ENCODE measurements at regions not wholly inside any gene's neighbourhood (a gene's known extent, or its start where the extent isn't known, plus 50 kb on each side); places are given as distances from the start of the nearest gene placed in this dataset.
"Not testable (repeated sequence)": the region's sequence is repeated elsewhere in the genome, so short reads cannot be mapped to it uniquely, and the experiment has no call there.

DNA sequence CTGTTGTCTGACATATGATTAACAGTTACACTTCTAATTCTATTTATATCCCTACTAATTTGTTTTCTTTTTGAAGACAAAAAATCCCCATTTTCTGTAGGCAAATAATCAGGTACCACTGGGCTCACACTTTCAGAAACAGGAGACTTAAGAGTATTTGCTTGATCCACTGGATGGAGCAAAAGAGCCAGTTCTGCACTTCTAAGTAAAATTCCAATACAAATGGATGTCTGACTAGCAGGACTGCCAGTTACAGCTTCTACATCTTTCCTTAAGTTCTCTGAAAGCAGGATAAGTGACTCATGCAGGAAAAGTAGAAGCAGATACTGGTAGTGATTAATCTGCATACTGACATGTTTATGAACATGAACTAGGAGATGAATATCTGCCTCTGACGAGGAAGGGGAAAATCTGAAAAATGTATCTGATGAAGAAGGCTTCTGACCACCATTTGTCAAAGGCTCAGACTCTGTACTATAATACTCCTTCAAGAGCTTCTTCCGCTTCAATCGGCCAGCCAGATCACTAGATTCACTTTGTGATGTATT, 73.8 kb upstream of the ANKS1B start:
- H3K27me3 Mint-ChIP-seq (ENCODE audit: insufficient read depth, unreplicated experiment), result no peaks in the 10 kb centered on the region
- peaks cover 24% of the 10 kb centered on the region for H3K36me3 Mint-ChIP-seq (ENCODE audit: insufficient read depth, unreplicated experiment)
- H3K27ac Mint-ChIP-seq (ENCODE audit: unreplicated experiment), result no peak overlapping the region
- peaks cover under 1% of the 10 kb centered on the region for H3K4me1 Mint-ChIP-seq (ENCODE audit: low read depth, unreplicated experiment)
- ChIA-PET POLR2A (no interaction called here), CTCF (no interaction called here)
- no peak overlapping the region for H3K4me3 Mint-ChIP-seq (ENCODE audit: unreplicated experiment)
- Histone ChIP-seq H3K27me3 (replicated peaks; ENCODE audit: control insufficient read depth, insufficient read depth, low read length) (no peaks in the 10 kb centered on the region), H3K4me3 (ENCODE audit: low read depth, low read length) (no peak overlapping the region), H3K4me1 (no peaks in the 10 kb centered on the region), H3K9me3 (no peaks in the 10 kb centered on the region), H3K36me3 (ENCODE audit: control insufficient read depth, insufficient read depth, low read length) (no peaks in the 10 kb centered on the region)
- H3K9me3 Mint-ChIP-seq (ENCODE audit: unreplicated experiment), result no peaks in the 10 kb centered on the region
- no peak for DNase-seq
- TF ChIP-seq, protein P1, sequence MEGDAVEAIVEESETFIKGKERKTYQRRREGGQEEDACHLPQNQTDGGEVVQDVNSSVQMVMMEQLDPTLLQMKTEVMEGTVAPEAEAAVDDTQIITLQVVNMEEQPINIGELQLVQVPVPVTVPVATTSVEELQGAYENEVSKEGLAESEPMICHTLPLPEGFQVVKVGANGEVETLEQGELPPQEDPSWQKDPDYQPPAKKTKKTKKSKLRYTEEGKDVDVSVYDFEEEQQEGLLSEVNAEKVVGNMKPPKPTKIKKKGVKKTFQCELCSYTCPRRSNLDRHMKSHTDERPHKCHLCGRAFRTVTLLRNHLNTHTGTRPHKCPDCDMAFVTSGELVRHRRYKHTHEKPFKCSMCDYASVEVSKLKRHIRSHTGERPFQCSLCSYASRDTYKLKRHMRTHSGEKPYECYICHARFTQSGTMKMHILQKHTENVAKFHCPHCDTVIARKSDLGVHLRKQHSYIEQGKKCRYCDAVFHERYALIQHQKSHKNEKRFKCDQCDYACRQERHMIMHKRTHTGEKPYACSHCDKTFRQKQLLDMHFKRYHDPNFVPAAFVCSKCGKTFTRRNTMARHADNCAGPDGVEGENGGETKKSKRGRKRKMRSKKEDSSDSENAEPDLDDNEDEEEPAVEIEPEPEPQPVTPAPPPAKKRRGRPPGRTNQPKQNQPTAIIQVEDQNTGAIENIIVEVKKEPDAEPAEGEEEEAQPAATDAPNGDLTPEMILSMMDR (IDR thresholded peaks at IDR 0.05; ENCODE audit: insufficient read depth in 1 of 2, low read depth in 1 of 2, low read length in 1 of 2, severe bottlenecking in 1 of 2, unreplicated experiment in 1 of 2), result no peak
- intact Hi-C loops (cut with micrococcal nuclease; ENCODE audit: unreplicated experiment), result loop anchor here (5.0 kb wide), 1 partner anchor 159 kb away; no protein-coding TSS in a partner anchor
- BruUV-seq (replicated peaks), result TSS peak; percentile 14

DNA sequence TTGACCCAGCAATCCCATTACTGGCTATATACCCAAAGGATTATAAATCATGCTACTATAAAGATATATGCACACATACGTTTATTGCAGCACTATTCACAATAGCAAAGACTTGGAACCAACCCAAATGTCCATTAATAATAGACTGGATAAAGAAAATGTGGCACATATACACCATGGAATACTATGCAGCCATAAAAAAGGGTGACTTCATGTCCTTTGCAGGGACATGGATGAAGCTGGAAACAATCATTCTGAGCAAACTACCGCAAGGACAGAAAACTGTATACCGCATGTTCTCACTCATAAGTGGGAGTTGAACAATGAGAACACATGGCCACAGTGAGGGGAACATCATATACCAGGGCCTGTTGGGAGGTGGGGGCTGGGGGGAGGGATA, 61.5 kb upstream of the ANKS1B start:
- H3K4me3 Mint-ChIP-seq (ENCODE audit: unreplicated experiment); H3K4me1 Mint-ChIP-seq (ENCODE audit: low read depth, unreplicated experiment); H3K9me3 Mint-ChIP-seq (ENCODE audit: unreplicated experiment); DNase-seq; H3K4me3 ChIP-seq (ENCODE audit: low read depth, low read length); CTCF ChIA-PET; BruUV-seq (replicated peaks); H3K36me3 ChIP-seq (ENCODE audit: control insufficient read depth, insufficient read depth, low read length); H3K27me3 ChIP-seq (replicated peaks; ENCODE audit: control insufficient read depth, insufficient read depth, low read length); H3K4me1 ChIP-seq; H3K27me3 Mint-ChIP-seq (ENCODE audit: insufficient read depth, unreplicated experiment); intact Hi-C loops (cut with micrococcal nuclease; ENCODE audit: unreplicated experiment); H3K27ac Mint-ChIP-seq (ENCODE audit: unreplicated experiment); H3K9me3 ChIP-seq; POLR2A ChIA-PET: not testable (repeated sequence)
- peaks cover 12% of the 10 kb centered on the region for H3K36me3 Mint-ChIP-seq (ENCODE audit: insufficient read depth, unreplicated experiment)

DNA sequence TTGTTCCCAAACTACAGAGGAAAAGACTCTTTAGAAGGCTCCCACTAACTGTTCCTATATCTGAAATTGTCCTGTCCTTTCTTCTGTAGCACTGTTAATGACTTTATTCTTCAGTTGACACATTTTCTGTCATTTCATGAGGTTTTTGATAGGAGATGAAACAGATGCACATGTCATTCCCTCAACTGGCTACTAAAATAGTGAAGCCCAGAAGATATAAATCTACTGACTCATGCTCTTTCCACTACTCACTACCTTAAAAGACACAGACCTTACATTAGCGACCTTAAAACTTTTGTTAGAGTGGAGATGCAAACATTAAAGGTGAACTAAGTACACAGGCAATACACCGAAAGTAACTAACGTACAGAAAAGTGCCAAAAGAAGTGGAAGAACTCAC, 59.5 kb upstream of the ANKS1B start:
- TF ChIP-seq, protein P1 (IDR thresholded peaks at IDR 0.05; ENCODE audit: insufficient read depth in 1 of 2, low read depth in 1 of 2, low read length in 1 of 2, severe bottlenecking in 1 of 2, unreplicated experiment in 1 of 2), result no peak
- POLR2A ChIA-PET, result no interaction called here
- no peaks in the 10 kb centered on the region for H3K4me1 Mint-ChIP-seq (ENCODE audit: low read depth, unreplicated experiment)
- DNase-seq, result no peak
- BruUV-seq (replicated peaks), result no TSS peak
- H3K27me3 ChIP-seq (replicated peaks; ENCODE audit: control insufficient read depth, insufficient read depth, low read length), result no peaks in the 10 kb centered on the region
- CTCF ChIA-PET, result no interaction called here
- H3K9me3 Mint-ChIP-seq (ENCODE audit: unreplicated experiment), result no peaks in the 10 kb centered on the region
- no peaks in the 10 kb centered on the region for H3K9me3 ChIP-seq
- H3K4me1 ChIP-seq, result no peaks in the 10 kb centered on the region
- no peak overlapping the region for H3K4me3 ChIP-seq (ENCODE audit: low read depth, low read length)
- intact Hi-C loops (cut with micrococcal nuclease; ENCODE audit: unreplicated experiment), result no loop called here
- no peak overlapping the region for H3K4me3 Mint-ChIP-seq (ENCODE audit: unreplicated experiment)
- H3K36me3 Mint-ChIP-seq (ENCODE audit: insufficient read depth, unreplicated experiment), result peaks cover 11% of the 10 kb centered on the region
- H3K27ac Mint-ChIP-seq (ENCODE audit: unreplicated experiment), result no peak overlapping the region
- H3K27me3 Mint-ChIP-seq (ENCODE audit: insufficient read depth, unreplicated experiment), result no peaks in the 10 kb centered on the region
- H3K36me3 ChIP-seq (ENCODE audit: control insufficient read depth, insufficient read depth, low read length), result no peaks in the 10 kb centered on the region; the same call in 1 of the 2 replicates

DNA sequence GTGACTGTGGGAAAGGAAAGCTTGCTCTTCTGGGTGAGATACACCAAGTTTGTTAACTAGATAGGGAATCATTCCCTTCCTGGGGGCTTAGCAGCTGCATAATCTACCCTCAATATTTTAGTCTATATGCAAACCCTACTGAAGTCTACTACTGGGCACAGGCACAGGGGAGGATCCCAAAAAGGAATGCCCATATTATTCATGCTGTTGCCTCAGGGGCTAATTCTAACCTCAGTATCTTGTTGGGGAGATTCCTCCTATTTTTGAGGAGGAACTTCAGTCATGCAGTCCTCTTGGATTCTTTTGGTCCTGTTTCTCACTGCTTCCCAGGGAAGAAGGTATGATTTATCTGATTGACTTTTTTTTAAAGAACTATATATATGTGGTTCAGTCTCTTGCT, 58.9 kb upstream of the ANKS1B start:
- Mint-ChIP-seq H3K36me3 (ENCODE audit: insufficient read depth, unreplicated experiment) (peaks cover 4% of the 10 kb centered on the region), H3K9me3 (ENCODE audit: unreplicated experiment) (no peaks in the 10 kb centered on the region), H3K27ac (ENCODE audit: unreplicated experiment) (no peak overlapping the region), H3K4me3 (ENCODE audit: unreplicated experiment) (no peak overlapping the region), H3K27me3 (ENCODE audit: insufficient read depth, unreplicated experiment) (no peaks in the 10 kb centered on the region), H3K4me1 (ENCODE audit: low read depth, unreplicated experiment) (no peaks in the 10 kb centered on the region)
- CTCF ChIA-PET, result no interaction called here
- no peak for DNase-seq
- Histone ChIP-seq H3K4me3 (ENCODE audit: low read depth, low read length) (no peak overlapping the region), H3K4me1 (no peaks in the 10 kb centered on the region), H3K9me3 (no peaks in the 10 kb centered on the region), H3K27me3 (replicated peaks; ENCODE audit: control insufficient read depth, insufficient read depth, low read length) (no peaks in the 10 kb centered on the region), H3K36me3 (ENCODE audit: control insufficient read depth, insufficient read depth, low read length) (no peaks in the 10 kb centered on the region; the same call in 1 of the 2 replicates)
- TF ChIP-seq, protein P1 (IDR thresholded peaks at IDR 0.05; ENCODE audit: insufficient read depth in 1 of 2, low read depth in 1 of 2, low read length in 1 of 2, severe bottlenecking in 1 of 2, unreplicated experiment in 1 of 2), result no peak
- intact Hi-C loops (cut with micrococcal nuclease; ENCODE audit: unreplicated experiment), result no loop called here
- BruUV-seq (replicated peaks), result no TSS peak
- POLR2A ChIA-PET, result no interaction called here
